HS-27A (cell line): ENCODE measurements at regions not wholly inside any gene's neighbourhood (a gene's known extent, or its start where the extent isn't known, plus 50 kb on each side); places are given as distances from the start of the nearest gene placed in this dataset.
"Not testable (repeated sequence)": the region's sequence is repeated elsewhere in the genome, so short reads cannot be mapped to it uniquely, and the experiment has no call there.

Source experiments
- DNase-seq: peaks from one replicate; pipeline ENCODE4 v3.0.0-alpha.2; 2012; ENCODE audit warnings: low read depth, missing footprints

DNA sequence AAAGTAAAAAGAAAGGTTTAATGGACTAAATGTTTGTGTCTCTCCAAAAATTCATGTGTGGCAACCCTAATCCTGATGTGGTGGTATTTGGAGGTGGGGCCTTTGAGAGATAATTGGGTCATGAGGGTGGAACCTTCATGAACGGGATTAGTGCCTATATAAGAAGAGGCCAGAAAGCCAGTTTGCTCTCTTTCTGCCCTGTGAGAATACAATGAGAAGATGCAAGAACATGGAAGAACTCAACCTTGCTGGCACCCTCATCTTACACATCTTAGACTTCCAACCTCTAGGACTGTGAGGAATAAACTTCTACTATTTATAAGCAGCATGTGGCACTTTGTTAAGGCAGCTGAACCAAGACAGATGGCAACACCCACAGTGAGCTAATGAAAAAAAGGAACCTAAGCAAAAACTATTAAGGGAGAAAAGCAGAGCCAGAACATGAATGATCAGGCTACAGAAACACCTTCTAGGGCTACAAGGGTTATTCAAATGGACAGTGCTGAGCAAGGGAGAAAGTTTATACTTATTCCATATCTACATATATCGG, 159.5 kb downstream of the PLK2 start:
- DNase-seq, result no peak

DNA sequence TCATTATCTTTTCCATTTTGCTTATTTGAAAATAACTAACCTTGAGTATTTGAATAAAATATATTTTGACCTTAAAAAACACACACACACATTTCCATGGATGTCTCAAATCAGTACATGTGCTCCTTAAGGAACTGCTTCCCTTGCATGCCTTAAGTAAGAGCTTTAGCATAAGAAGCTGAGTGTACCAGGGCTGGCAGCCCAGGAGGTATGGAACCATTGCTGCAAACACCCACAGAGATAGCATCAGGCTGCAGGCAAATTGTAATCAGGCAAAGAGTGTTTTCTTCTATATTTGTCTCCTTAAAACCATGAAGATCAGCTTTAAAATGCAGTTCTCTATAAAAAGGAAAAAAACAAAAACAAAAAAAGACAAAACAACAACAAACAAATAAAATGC, 160.6 kb downstream of the PLK2 start:
- DNase-seq, result no peak

DNA sequence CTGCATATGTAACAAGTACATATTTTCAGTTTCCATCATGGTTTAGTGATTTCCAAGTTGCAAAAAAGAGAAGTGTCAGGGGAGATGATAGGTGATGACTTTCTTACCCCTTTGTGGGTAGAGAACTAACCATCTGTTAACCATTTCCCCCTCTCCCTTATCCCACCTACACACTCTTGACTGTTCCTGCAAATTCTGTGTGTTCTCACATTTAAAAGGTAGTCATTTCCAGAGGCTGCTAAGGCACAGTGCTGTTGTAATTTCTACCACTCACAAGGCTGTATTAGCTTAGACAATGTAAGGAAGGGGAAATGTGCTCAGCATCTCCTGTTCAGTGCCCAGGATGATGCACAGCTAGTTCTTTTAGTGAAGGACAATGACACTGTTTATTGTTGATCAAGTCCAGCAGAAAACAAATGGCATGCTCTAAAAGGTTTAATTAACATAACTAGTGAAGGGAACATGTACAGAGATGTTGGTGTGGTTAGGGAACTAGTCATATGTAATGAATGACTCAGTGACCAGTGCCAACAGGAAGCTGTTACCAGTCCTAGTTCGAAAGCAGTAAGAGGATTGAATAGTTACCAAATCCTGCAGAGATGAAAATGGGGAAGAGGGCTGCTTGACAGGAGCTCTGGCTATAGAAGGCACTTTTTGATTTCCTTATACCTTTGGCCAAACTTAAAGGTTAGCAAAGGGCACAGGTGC, 165.1 kb downstream of the PLK2 start:
- DNase-seq, result no peak

DNA sequence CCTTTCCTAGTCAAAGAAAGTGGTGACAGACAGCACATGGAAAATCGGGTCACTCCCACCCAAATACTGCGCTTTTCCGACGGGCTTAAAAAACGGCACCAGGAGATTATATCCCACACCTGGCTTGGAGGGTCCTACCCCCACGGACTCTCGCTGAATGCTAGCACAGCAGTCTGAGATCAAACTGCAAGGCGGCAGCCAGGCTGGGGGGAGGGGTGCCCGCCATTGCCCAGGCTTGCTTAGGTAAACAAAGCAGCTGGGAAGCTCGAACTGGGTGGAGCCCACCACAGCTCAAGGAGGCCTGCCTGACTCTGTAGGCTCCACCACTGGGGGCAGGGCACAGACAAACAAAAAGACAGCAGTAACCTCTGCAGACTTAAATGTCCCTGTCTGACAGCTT, 171.6 kb downstream of the PLK2 start:
- DNase-seq, result not testable (repeated sequence)

DNA sequence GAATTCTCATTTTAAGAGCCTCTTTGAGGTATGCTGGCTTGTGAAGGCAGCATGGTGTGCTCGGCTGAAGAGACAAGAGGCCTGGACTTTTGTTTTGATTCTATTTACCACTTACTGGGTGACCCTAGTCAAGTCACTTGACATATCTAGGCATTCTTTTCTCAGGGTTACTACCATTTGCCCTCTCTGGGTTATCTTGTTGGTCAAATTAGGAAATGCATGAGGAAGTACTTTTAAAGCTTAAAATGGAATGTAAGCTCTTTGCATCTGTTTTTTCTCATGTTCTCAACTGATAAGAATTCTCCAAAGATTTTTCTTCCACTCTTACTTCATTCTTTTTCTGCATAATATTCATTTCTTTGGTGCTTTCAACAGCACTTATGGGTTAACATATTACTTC, 173.1 kb downstream of the PLK2 start:
- no peak for DNase-seq

DNA sequence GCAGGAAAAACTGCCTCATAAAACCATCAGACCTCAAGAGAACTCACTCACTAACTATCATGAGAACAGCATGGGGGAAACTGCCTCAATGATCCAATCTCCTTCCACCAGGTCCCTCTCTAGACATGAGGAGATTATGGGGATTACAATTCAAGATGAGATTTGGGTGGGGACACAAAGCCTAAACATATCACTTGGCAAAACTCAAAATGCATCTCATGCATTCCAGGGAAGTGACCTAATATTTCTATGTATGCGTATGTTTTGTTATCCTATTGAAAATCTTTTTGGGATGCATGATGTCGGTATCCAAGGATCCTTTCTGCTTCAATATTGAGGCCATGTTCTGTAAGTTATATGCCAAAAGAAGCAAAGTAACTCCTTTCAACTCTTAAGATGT, 174.0 kb downstream of the PLK2 start:
- no peak for DNase-seq

DNA sequence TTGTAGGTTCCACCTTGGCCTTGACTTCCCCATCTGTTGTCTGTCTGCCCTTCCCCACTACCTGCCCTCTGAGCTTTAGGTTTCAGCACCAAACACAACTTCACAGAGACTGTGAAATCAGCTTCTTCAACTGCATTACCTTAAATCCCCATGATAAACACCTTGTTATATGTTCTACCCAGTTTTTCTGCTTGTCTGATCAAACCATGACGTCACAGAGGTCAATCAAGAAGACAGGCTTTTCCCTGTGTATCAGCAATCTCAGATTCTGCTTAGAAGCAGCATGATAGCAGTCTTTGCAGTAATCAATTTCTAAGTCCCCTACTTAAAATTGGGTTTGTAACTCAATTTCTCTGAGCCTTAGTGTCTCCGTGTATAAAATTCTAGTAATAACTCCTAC, 175.0 kb downstream of the PLK2 start:
- no peak for DNase-seq

DNA sequence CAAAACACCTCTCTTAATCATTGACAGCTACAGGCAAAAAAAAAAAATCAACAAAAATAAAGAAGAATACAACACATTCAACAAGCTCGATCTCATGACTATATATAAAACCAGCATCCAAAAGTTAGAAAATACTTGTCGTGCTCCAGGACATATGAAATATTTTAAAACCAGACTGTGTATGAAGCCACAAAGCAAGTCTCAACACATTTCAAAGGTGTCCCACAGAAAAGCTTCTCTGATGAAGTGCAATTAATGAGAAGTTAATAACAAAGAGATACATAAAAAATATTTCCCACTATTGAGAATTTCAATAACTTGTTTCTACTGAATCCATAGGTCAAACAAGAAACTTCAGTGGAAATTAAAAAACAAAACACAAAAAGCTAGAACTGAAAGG, 178.7 kb downstream of the PLK2 start:
- no peak for DNase-seq

DNA sequence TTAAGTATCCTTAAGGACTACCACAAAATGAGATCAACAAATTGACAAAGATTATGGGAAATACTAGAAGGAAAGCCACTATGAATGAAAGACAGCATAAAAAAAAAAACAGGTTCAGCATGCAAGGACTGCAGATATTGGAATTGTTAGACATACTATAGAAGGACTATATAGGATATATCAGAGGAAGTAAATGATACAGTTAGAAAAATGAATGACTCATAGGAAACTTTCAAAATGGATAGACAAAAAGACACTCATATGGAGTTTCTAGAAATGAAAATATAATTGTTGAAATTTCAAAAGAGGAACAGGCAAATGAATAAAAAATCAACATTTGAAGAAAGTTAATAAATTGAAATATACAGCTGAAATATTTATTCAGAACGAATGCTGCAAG, 180.6 kb downstream of the PLK2 start:
- no peak for DNase-seq

DNA sequence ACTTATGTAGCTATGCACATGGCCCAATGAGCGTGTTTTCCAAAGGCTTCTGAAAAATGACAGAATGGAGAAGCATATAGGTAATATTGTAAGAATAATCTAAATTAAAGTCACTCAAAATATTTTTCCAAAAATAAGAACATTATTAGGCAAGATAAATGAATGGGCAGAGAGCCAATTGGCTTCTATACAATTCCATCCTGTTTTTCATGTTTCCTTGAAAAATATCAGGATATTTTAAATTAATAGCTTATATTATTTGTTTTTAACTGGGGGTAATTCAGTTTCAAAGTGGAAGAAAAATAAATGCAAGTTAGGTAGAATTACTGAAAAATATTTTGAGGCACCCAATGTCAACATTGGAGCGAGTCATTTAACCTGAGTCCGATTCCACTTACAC, 183.5 kb downstream of the PLK2 start:
- DNase-seq, result no peak

DNA sequence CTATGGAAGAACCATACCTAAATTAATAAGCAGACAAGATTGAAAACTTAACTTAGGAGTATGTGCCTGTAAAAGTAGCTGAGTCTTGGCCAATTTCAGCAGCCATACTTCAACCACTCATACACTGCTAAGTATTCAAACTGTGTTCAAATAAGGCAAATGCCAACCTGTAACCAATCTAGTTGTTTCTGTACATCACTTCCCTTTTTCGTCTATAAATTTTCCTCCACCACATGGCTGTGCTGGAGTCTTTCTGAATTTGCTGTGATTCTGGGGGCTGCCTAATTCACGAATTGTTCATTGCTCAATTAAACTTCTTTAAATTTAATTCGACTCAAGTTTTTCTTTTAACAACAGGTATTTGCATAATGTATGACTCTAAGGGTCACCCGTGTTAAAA, 184.4 kb downstream of the PLK2 start:
- no peak for DNase-seq

DNA sequence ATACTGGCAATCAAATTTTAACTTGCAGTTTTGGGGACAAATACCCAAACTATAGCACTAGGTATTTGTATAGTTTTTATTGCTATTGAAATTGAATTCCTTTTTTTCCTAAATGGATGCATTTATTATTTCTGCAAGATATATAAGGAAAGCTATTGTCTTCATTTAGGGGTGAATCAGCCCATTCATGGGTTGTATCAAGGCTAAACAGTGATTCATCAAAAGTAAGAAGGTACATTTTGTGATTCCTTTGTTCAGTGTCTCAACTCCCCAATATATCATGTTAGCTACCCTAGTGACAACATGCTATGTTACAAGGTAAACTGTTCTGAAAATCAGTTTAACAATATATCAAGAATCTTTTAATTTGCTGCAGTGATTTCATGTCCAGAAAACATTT, 185.7 kb downstream of the PLK2 start:
- no peak for DNase-seq

DNA sequence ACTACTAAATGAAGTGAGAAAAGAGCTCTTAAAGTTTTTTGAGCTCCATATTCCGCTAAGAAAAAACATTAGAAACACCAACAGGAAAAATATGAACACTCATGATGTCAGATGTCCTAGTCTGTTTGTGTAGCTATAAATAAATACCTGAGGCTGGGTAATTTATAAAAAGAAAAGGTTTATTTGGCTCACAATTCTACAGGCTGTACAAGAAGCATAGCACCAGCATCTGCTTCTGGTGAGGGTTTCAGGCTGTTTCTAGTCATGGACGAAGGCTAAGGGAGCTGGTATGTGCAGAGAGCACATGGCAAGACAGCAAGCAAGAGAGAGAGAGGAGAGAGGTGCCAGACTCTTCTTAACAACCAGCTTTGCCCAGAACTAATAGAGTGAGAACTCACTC, 186.2 kb downstream of the PLK2 start:
- DNase-seq, result no peak

DNA sequence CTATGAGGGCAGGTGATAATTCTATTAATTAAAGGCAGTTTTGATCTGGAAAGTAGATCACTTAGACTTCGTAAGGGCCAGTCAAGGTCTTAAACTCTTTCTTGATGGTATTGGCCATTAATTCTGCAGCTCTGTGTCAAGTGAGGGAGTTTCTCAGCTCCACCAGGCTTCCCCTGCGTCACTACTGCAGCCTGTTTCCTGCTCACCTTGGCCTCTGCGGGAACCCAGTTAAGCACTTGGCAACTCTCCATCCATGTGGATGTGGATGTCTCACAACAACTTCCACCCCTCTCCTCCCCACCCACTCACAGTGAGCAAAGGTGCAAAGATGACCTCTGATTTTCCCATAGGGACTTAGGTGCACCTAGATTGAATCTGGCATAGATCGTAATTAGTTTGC, 191.6 kb downstream of the PLK2 start:
- DNase-seq, result no peak

DNA sequence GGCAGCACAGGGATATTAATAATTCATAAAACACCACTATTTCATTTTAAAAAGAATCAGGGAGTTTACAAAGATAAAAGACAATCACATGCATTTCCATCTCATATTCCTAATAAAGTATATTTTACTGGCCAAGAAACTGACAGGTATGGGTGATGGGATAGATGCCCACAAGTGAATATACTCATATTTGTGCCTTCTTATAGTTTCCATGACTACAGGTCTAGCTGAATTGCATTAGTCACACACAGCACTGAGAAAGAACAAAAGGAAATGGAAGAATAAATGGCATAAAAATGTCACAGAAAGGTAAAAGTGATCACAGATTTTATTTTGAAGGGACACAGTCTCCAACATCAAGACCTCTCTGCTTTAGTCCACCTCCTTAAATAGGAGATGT, 193.5 kb downstream of the PLK2 start:
- no peak for DNase-seq

DNA sequence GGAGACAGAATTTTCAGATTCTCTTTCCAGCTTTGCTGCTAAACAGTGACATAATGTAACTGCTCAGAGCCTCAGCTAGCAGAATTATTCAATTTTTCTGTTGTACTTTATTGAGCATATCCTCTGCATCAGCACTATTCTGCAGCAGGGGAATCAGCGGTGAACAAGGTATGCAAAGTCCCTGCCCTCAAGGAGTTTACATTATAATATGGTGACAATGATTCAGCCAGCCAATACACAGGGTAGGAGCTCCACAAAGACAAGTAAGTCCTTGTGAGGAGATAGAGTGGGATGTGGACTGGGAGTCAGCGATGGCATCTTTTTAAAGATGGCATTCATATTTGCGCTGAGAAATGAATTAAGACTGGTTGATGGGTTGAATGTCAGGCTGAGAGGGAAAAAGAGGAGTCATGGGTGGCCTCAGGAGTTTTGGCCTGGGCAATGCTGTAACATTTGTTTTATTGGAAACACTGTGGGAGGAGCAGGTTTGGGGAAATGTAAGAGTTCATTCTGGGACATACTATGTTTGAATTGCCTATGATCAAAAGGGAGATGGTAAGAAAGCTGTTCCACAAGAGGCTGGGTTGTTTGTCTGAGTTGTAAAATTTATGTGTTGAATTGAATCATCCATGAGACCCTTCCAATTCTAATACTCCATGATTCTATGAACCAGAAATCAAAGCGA, 194.5 kb downstream of the PLK2 start:
- DNase-seq, result no peak

DNA sequence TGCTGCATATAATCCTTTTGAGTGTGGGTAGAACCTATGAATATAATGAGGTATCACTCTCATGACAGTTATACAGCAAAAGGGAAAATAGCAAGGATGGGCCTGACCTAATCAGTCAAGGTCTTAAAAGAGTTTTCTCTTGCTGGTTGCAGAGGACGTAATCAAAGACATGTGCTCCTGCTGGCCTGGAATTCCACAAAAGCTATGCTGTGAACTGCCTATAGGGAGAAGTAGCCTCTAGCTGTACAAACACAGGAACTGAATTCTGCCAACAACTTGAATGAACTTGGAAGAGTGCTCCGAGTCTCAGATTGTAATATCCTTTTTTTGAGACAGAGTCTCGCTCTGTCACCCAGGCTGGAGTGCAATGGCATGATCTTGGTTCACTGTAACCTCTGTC, 195.6 kb downstream of the PLK2 start:
- no peak for DNase-seq

DNA sequence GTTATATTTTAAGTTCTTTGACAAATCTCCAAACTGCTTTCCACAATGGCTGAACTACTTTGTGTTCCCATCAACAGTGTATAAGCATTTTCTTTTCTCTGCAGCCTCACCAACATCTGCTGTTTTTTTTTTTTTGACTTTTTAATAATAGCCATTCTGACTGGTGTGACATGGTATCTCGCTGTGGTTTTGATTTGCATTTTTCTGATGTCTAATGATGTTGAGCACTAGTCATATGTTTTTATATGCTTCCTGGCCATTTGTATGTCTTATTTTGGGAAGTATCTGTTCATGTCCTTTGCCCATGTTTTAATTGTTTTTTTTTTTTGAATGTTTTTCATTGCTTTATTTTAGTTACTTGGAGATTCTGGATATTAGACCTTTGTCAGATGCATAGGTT, 196.6 kb downstream of the PLK2 start:
- no peak for DNase-seq

DNA sequence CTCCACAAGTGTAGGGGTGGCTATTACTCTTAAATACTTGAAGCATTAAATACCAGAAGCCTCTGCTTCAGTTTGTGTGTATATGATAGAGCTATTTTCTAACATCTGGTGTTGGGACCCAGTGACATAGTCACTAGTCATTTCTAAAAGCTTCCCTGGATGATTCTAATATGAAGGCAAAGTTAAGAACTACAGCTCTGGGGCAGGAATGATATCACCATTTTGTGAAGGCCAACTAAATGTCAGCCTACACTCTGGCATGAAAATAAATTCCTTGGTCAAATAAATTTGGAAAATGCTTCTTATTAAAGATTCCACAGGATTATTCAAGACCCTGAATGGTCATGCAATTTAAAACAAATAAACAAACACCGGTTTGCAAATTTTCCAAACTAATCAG, 197.7 kb downstream of the PLK2 start:
- DNase-seq, result no peak

DNA sequence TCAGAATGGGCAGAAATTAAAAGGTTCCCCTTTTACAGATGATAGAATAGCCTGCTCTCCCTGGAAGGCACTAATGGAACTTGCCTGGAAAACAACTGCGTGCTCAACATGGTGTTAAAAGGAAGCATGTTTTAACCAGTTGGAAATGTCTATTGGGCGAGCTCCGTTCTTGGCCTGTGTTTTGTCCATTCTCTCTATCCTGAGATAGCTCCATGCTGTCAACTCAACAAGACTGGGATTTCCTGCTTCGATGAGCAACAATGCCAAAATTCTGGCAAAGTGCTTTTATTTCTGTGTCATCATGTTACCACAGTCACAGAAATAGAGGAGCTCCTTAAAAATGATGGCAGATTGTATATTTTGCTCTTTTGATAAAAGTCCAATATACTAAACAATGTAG, 198.3 kb downstream of the PLK2 start:
- no peak for DNase-seq

DNA sequence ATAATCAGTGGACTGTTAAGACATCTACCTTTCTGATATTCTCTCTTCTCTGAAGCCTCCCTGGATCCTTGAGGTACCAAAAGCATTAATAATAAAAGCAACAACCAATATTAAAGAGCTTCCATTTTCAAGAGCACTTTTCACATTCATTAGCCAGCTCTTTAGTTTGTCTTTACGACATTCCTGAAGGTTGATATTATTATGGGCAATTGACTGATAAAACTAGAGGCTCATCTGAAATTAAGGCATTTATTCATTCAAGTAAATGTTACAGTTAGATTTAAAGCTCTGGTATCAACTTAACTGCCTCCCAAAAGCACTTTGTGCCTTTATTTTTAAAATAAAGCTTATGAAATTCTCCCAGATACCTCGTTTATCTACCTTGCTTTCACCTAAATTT, 199.6 kb downstream of the PLK2 start:
- no peak for DNase-seq

DNA sequence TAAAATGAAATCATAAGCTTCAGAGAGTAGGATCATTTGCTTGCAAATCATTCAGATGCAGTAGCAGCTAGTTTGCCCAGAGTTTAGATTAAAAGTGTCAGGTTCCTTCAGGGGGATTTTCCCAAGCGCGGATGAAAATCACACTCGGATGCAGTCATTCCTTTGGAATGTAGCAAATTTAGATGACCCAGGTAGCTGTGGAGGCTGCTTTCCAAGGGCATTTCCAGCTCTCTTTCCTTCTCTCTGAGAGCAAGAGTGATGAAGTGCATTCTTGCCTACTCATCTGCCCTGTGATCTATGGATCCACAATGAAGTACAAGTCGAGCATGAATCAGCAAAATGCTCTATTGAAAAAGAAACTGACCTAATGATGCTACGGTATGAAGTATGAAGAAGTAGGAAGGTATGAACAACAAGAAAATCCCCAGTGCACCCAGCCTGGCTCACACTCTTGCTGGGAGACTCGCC, 200.2 kb downstream of the PLK2 start:
- DNase-seq, result peak; percentile 50

DNA sequence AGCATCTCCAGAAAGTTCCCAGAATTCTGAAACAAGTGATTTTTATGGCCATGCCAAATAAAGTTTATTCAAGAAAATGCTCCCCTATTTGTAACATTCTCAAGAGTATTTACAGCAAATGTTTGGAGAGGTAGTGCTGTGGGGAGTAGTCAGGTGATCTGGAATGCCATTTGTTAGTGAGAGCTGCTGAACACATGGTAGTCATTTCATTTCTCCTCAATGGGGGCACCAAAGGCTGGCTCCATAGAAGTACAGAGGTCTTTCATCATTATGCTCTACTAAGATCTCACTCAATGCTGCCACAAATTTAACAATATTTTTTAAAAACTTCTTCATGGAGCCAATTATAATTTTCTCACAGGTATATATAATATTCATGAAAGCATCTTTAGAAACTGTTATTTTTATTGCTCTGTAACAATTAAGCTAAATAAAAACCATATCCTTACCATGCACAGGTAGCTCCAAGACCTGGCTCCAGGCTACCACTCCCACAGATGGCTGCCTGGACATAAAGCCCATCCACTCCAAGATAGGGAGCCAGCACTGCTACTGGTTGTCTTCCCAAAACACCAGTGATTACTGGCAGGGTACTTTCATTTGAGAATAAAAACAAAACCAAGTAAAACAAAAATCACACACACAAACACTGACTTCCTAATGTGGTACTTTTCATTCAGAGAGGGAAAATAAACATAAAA, 200.8 kb downstream of the PLK2 start:
- DNase-seq, result no peak
